ENCODE measurements at regions not wholly inside any gene's neighbourhood (a gene's known extent, or its start where the extent isn't known, plus 50 kb on each side); places are given as distances from the start of the nearest gene placed in this dataset.
"Not testable (repeated sequence)": the region's sequence is repeated elsewhere in the genome, so short reads cannot be mapped to it uniquely, and the experiment has no call there.

GRCh38 chr6:169142538-169142844 is 111.2 kb downstream of the THBS2 start:
- DNase-seq: no peak

DNA sequence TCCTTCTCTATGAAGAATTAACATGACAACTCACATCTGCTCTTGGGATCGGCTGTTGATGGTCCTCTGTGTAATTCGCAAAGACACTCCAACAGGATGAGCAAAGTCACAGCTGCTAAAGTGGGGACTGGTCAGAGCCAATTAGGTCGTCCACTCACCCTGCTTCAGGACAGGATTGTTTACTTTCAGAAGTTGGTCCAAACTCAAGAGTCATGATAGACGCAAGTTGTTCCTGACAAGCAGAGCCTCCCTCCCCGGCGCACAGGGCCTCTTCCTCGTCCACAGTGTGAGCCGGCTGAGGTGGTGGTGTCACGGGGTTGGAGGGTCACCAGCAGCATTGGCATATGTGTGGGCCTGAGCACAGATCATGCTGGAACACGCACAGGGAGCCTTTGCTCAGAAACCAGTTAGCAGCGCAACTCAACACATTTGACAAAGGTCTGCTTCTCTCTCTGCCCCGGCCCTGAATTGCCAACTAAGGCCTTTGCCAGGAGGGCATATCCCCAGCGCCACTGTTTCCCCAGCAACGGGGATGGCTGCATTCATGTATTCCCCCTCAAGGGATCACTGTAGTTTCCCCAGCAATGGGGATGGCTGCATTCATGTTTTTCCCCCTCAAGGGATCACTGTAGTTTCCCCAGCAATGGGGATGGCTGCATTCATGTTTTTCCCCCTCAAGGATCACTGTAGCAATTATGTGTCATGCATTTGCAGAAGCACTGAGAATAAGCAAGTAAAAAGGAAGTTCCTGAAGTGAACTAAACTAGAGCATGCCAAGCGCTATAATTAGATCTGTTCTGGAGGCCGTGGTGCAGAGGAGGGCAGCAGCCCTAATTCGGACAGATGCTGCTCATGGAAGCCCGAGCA is 111.7 kb downstream of the THBS2 start:
- no peak for DNase-seq

GRCh38 chr6:169140986-169141495 is 112.6 kb downstream of the THBS2 start:
- DNase-seq: no peak

- no peak for DNase-seq
Measured at GRCh38 chr6:169139179-169139971, 114.3 kb downstream of the THBS2 start.

- DNase-seq: no peak
Measured at GRCh38 chr6:169132352-169132940, 121.2 kb downstream of the THBS2 start.

GRCh38 chr6:169131390-169131789 is 122.3 kb downstream of the THBS2 start:
- DNase-seq: no peak

GRCh38 chr6:169130113-169130512 is 123.5 kb downstream of the THBS2 start:
- no peak for DNase-seq

DNA sequence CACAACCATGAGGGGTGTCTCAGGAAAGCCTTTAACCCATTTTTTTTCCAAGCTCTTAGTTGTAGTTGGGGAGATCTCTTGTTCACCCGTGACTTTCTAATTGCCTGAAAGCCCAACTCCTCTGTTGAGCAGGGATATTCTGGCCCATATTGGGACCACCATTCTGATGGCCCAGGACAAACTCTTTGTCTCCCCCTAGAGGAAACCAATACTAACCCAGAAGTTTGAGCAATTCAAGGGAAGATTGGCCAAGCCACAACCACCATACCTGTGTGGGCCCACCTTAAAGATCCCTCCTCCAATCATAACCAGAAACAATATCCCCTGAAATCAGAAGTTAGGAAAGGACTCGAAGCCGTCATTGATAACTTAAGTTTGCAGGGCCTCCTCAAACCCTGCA is 132.6 kb downstream of the THBS2 start:
- no peak for DNase-seq

GRCh38 chr6:169119669-169120068 is 134.0 kb downstream of the THBS2 start:
- no peak for DNase-seq

GRCh38 chr6:169118346-169118830 is 135.3 kb downstream of the THBS2 start:
- DNase-seq: no peak

- no peak for DNase-seq
Measured at GRCh38 chr6:169117663-169118062, 136.0 kb downstream of the THBS2 start.

DNA sequence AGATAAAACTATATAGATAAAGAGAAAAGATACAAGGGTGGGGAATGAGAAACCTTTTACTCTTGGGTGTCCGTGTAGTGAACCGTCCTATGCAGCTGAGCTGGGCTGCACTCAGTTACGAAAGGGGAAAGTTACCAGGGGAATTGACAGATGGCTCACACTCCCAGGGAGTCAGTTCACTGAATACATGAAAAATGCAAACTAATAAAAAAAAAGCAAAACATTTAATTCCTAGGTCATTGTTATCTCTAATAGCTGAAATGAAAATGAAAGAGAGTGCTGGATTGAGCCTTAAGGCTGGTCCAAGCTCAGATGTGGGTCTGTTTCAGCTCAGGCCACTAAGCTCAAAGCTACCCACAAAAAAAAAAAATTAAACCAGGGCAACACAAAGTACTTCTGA is 138.0 kb downstream of the THBS2 start:
- DNase-seq: no peak

DNA sequence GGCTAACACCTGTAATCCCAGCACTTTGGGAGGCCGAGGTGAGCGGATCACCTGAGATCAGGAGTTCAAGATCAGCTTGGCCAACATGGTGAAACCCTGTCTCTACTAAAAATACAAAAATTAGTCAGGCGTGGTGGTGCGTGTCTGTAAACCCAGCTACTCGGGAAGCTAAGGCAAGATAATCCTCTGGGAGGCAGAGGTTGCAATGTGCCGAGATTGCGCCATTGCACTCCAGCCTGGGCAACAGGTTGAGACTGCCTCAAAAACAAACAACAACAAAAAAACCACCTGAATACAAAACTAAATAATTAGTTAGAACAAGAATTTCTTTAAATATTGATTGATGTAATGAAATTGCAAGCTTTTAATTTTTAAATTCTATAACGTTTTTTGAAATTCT is 139.0 kb downstream of the THBS2 start:
- not testable (repeated sequence) for DNase-seq

DNA sequence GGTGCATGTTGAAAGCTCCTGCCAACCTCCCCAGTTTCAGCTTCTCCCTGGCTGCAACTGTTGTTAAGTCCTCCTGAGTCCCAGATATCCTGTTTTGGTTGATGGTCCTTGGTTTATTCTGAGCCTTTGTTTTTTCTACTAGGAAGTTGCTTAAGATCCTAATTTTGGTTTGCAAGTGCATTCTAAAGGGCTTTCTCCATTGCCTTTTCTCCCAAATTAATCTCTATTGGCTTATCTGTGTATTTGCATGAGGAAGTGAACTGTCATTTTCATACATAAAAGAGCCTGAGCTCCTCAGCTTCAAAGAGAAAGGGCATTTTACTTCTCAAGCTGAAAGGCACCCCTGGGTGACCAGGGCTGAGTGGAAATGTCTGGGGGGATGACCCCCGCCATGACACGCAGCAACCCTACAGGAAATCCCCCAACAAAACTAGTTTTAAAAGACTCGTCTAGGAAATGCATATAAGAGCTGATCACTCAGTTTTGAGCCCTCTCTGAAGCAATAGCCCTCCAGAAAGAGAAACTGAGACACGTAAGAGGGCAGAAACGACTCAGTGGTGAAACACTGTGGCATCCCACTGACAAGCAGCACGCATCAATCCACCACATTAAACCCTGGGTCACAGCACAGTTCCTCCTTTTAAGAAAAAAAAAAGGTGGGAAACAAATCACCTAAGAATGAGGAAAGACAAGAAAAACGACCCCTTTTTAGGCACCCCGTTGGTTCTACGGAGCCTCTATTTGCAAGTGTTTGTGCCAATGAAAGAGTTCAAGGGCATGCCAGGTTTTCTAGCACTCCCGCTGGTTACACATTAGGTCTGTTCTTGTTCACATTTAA is 140.9 kb downstream of the THBS2 start:
- no peak for DNase-seq

DNA sequence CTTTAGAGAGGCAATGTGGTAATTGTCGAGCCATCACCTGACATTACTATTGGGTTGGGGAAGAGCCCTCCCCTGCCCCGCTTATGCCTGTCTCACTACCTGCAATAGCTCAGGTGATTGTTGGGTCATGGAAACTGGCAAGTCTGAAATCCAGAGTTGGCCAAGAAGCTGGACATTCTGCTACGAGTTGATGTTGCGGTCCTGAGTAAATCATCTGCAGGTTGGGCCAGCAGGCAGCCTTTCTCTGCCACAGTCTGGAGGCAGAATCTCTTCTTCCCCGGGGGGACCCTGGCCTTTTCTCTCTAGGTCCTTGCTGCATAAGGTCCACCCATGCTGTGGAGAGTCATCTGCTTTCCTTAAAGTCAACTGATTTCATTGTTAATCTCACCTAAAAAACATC is 142.4 kb downstream of the THBS2 start:
- no peak for DNase-seq

GRCh38 chr6:169109411-169110220 is 144.0 kb downstream of the THBS2 start:
- no peak for DNase-seq

DNA sequence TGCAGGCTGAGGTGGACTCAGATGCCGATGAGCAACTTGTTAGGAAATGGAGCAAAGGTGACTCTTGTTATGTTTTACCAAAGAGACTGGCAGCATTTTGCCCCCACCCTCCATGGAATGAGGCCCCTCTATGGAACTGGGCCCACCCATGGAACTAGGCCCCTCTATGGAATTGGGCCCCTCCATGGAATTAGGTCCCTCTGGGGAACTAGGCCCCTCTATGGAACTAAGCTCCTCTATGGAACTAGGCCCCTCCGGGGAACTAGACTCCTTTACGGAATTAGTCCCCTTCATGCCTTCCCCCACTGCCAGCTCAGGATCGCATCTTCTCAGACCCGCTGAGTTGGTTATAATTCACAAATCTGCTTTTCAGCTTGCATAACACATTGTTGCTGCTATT is 144.9 kb downstream of the THBS2 start:
- no peak for DNase-seq

DNA sequence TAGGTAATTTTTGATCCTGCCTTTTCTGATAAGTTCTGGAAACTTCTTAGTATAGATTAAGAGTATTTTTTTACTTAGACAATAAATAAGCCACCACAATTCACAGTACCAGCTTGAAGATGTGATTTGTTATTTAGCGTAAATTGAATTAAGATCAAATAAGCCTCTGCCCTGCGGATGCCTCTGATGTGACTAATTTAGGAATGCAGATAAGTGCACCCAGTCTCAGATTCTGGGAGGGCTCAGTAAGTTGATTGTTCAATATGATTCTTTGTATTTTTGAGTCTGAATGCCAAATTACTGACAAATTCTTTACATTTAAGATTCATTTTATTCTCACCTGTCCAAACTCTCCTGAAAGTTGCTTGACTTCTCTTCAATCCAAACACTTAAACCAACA is 147.5 kb downstream of the THBS2 start:
- no peak for DNase-seq

- no peak for DNase-seq
Measured at GRCh38 chr6:169101981-169102380, 151.7 kb downstream of the THBS2 start.

- DNase-seq: no peak
Measured at GRCh38 chr6:169101036-169101805, 152.4 kb downstream of the THBS2 start.

Measured in NCI-H2107 (cell line).